SK-N-MC (cell line): ENCODE measurements at regions not wholly inside any gene's neighbourhood (a gene's known extent, or its start where the extent isn't known, plus 50 kb on each side); places are given as distances from the start of the nearest gene placed in this dataset.

Experiments
- EZH2 ChIP-seq: fragments of 200-600 bp; sonication (generic); IDR thresholded peaks from one replicate; pipeline ENCODE4 v1.6.1; 2017; ENCODE audit warnings: antibody characterized with exemption
- POLR2AphosphoS5 ChIP-seq: IDR thresholded peaks from 2 replicates; pipeline ENCODE4 v1.6.1; 2012; ENCODE audit warnings: mild to moderate bottlenecking, low read depth, low read length, borderline replicate concordance

GRCh38 chr4:29578329-29578728 lies 1141.8 kb upstream of the PCDH7 start:
- TF ChIP-seq EZH2 (no peak), POLR2AphosphoS5 (no peak)
